Stromal cell of bone marrow (primary cell): ENCODE measurements at regions not wholly inside any gene's neighbourhood (a gene's known extent, or its start where the extent isn't known, plus 50 kb on each side); places are given as distances from the start of the nearest gene placed in this dataset.
"Not testable (repeated sequence)": the region's sequence is repeated elsewhere in the genome, so short reads cannot be mapped to it uniquely, and the experiment has no call there.

Experiments
- DNase-seq: peaks from one replicate; pipeline ENCODE4 v3.0.0-alpha.2; 2012; ENCODE audit warnings: low read depth

DNA sequence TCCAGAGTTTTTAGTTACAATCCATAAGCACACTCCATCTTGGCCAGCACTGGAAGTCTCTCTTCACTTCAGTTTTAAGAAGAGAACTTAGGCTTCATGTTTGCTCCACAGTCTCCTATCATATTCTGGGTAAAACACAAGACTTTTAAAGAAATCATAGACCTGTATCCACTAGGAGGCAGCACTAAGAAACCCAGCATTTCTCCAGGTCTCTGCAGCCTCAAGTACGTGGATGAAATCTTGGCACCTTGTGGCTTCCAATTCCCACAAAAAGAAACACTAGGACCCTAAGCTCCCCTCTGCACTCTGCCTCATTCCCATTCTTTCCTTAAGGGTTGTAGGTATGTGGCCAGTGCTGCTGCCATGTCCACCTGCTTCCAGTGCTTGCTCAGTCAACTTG is 367.3 kb upstream of the CASK start:
- DNase-seq: no peak

DNA sequence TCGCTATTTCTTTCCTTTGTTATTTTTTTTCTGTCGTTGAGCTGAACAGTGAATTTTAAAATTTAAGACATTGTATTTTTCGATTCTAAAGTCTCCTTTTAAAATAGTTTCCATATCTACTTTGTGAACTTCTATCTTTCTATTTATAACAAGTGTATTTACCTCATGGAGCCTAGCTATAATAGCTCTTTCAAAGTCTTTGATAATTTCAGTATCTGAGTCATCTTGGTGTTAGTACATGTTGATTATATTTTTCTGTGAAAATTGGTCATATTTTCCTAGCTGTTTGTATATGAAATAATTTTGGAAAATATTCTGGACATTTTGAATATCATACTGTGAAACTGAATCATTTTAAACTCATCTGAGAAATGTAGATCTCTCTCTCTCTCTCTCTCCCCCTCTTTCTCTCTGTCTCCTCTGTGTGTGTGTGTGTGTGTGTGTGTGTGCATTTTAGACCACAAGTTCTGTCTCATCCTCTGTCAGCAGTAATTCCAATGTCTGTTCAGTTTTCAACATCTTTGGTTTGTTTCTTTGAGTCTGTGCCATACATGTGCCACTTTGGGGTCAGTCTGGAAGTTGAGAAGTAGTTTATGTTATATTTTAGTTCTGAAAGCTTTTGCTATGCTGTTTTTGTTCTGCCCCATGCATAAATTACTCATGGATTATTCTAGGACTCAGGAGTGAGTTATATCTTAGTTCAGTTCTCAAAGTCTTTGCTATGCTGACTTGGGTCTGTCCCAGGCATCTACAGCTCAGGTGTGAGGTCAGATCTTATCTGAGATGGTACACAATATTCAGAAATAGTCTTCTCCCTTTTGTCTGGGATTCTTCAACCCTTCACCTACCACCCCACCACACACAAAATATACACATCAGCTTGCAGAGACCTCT is 366.4 kb upstream of the CASK start:
- DNase-seq: no peak

DNA sequence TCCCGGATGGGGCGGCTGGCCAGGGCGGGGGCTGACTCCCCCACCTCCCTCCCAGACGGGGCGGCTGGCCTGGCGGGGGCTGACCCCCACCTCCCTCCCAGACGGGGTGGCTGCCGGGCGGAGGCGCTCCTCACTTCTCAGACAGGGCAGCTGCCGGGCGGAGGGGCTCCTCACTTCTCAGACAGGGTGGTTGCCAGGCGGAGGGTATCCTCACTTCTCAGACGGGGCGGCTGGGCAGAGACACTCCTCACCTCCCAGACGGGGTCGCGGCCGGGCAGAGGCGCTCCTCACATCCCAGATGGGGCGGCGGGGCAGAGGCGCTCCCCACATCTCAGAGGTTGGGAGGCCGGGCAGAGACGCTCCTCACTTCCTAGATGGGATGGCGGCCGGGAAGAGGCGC is 362.3 kb upstream of the CASK start:
- not testable (repeated sequence) for DNase-seq

DNA sequence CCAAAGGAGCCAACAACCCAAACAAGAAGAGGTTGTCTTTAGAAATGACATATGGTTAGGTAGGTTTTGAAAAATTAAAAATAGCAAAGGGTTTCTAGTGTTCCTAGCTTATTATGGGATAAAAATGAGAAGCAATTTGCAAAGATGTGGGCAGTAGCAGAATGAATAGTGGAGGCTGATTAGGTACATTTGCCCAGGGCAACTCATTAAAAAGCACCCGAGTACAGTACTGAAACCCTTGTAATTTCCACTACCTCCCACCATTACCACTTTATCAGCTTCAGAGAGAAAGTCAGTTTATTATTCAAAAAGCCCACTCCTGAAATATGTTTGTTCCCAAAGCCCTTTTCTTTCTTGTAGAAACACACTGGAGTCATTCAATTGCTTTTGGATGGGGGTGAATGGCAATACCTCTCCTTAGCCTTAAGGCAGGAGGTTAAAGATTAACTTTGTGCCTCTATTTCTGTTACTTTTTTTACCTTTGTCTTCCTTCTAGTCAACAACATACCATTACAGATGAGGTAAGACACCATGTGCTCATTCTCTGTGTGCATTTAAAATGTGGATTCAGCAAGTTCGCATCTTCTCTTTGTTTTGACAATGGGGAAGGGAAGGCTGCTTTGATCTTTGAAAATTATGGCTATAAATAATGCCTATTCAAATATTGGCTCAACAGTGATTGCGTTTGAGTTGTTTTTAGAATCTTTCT is 353.8 kb upstream of the CASK start:
- no peak for DNase-seq

DNA sequence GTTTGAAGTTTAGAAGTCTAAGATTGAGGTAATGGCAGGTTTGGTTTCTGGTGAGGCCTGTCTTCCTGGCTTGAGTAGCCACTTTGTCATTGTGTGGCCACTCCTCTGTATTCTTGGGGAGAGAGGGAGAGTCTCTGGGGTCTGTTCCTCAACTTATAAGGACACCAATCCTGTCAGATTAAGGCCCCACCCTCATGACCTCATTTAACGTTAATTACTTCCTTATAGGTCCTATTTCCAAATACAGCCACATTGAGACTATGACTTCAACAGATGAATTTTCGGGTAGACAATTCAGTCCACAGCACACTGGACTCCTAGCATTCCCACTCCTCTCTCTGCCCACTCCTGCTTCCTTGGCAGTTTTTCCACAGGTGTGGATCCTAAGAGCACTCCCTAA is 350.8 kb upstream of the CASK start:
- no peak for DNase-seq

DNA sequence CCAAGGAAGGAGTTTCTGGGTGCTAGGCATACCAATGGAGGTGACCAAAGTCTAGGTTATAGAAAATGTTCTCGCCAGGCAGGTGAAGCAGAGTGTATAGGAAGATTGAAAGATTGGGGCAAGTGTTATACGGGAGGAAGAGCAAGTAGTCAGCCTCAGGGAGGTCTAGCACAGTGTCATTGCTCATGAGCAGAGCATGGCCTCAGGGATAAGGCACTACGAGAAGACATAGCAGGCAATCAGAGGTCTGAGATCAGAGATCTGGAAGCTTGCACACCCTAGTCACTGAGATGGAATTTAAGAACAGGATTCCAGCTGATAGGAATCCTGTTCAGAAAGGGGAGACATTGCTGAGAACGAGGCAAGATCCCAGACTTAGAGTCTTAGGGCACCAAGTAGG is 350.0 kb upstream of the CASK start:
- DNase-seq: no peak

DNA sequence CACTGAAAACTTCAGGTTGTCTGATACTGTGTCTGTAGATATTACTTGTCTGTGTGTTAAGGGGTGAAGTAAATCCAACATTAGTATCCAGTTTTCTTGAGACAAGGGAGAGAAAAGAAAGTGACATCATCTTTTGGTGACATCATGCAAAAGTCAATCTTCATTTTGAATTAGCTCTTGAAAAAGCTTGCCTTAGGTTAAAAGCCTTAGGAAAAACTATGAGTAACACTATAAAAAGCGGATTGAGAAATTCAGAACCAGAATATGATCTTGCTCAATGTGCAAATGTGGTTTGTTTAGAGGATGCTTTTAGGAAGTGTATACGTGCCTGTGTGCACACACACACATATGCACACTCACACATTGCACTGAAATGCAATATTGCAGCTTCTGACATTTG is 345.8 kb upstream of the CASK start:
- peak; percentile 16 for DNase-seq

DNA sequence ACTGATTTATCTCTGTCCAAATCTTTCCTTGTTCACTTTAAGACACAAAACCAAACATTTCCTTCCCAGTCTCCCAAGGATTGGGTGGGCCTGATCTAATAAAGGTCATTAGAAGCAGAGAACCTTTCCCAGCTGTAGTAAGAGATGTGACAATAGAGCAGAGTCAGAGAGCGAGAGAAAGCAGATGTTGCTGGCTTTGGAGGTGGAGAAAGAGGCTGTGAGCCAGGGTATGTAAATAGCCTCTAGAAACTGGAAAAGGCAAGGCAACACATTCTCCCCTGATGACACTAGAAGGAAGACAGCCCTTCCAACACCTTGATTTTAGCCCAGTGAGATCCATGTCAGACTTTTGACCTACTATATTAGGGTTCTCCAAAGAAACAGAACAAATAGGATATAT is 337.5 kb upstream of the CASK start:
- DNase-seq: no peak

DNA sequence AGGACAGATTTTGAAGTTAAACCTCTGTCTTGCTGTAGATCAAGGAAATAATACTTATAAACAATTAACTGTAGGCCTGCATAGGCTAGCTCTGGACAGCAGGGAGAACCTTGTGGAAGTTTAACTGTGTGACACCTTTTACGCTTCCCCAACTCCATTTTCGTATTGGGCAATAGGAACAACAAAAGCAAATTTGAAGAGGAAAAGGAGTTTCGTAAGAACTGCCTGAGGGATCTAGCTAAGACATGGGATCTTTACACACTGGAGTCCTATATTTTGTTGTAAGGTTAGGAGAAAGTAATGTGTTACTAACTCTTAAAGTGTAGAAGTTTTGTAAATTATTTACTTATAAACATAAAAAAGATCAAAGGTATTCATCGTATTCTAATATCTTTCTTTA is 324.9 kb upstream of the CASK start:
- no peak for DNase-seq

DNA sequence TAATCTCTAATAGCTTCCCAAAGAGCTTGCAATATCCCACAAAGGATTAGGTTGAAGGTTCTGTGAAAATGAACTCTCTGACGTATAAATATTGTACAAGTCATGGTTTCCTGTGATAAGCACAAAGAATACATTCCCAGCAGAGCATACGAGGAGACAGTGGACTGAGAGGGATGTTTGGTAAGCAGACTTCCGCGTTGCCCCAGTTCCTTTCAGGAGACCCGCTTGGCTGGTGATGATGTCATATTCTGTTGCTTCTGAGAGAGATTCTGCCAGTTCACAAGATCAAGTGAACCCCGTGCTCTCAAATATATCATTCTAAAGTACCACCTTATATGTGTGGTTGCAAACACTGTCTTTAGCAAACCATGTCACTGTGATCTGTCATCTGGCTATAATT is 323.9 kb upstream of the CASK start:
- DNase-seq: no peak

DNA sequence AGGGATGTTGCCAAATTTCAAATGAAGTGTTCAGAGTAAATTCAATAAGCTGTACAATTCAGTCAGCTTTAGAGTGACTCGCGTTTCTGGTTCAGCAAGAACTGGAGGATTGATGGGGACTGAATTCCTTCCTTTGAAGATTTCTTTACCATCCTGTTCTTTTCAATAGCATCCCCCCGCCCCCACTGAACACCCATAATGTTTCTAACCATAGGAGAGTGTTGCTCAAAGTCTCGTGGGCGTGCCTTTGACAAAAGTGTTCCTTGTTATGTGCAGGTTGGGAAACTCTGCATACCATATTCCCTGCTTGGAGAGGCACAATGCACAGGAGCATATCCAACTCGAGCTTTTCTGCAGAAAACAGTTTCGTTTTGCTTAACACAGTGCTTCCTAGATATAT is 323.5 kb upstream of the CASK start:
- DNase-seq: no peak

DNA sequence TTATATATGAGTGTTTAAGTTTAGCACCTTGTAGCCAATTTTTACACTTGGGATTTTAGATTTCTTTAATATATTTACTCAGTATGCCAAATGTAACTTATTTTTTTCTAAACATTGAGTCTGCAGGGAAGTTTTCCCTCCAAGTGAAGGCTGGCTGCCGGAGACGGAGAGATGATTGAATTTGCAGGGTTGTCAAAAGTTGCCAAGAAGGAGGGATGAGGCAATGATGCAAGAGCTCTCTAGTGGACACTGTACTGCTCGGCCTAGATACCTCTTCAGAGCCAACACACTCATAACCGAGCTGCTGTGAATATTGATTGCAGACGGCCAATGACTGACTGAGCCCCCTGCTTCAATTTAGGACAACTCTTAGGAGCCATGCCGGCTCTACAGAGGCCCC is 318.6 kb upstream of the CASK start:
- no peak for DNase-seq

DNA sequence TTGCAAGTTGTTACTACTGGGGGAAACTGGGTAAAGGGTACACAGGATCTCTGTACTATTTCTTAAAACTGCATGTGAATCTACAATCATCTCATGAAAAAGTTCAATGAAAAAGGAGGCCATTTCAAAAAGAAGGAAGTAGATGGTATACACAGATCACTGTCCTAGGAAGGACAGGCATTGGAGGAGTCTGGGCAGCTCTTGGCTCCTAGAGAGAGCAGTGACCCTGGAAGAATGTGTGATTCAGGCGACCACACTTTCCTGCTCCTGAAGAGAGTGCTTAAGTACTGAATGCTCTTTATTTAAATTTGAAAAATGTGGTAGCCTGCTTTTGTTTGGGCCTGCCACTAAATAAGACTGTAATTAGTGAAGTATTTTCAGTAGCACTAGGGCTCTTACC is 318.1 kb upstream of the CASK start:
- DNase-seq: no peak

DNA sequence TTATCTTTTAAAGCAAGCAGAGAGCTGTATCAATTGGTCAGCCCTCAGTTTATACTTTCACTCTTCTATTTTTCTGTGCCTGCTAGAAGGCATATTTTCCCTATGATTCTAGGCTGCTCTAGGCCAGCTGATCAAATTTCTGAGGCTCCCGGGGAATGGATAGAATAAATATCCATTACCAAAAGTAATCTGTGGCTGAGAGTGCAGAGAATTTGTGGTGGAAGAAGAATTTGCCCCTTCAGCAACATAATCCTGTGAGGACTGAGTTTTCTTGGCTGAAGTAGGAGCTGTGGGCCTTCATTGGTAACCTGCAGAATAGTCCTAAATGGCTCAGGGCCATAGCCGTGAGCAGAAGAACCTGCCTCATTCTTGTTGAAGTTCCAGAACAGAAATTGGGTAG is 314.6 kb upstream of the CASK start:
- DNase-seq: peak; percentile 13

DNA sequence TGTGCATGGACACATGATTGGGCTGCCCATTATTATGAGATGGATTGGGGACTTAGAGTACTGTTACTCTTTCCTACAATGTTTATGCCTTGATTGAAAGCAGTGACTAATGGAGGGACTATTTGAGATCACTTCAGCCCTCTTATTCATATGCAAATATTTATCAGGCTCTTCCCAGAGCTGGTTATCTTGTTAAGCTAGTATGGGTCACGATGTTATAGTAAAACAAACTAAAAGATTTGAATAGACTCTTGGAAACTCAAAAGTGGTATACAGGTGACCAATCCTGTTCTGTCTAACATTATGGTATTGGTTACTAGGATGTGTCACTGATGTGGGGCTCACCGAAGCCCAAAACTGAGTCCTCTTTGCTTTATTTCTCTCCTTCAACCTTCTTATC is 306.2 kb upstream of the CASK start:
- DNase-seq: no peak

DNA sequence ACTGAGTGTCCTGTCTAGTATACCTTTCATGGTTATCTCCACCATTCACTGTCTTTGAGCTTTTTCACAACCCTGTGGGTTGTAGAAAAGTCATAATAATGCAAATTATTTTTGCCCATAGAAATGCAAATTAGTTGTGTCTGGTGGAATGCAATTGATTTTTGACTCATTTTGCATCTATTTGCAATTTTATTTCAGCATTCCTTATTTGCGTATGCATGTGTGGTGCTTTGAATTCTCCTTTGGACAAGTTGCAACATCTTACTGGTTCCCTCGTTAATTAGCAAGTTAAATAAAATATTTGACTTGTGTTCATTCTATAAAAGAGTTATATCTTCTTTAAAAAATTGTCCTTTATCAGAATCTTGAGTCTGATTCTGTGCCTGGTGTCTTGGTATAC is 297.3 kb upstream of the CASK start:
- DNase-seq: no peak

DNA sequence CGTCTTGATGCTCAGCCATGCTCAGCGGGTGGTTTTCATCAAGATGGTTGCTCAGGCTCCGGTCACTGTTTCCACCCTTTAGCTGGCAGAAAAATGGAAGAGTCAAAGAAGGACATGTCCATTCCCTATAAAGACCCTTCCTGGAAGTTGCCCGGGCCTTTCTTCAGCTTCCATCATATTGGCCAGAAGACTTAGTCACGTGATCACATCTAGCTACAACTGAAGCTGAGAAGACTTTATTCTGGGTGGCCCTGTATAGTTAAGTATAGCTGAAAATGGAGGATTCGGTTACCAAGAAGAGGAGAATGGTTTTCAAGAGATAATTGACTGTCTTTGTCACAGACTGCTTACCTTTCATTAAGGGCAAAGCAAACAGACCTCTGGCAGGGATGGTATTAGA is 296.7 kb upstream of the CASK start:
- no peak for DNase-seq

DNA sequence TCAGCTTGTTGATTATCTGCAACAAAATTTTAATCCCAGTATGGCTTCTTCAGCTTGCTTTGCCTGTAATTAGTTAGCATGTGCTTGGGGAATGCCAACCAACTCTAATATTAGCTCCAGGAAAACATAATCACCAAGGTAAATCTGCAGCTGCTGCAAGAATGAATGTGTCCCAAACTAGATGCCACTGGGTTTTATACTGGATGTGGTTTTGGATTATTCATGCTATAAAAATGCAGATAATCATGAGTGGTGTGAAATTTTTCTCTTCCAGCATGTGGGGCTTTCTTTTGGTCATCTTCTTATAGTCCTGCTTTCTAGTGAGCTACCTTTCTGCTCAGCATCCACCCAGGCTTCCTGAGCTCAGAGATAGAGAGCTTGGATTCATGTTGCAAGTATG is 295.9 kb upstream of the CASK start:
- DNase-seq: no peak

DNA sequence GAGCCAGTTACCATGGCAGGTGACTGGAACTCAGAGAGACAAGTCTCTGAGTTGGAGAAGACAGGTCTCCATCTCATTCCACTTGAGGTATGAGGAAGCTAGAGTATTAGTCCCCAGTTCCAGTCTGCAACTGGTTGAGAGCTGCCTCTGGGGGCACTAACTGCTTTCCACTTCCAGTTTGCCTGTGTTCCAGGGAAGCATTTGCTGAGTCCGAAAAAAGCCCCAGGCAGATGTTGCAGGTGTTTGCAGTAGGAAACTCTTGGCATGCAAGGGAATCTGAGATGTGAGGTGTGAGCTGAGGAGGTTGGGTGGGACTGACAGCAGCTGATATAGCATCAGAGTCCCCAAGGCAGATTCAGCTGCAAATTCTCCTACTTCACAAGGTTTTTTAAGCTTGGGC is 272.2 kb upstream of the CASK start:
- no peak for DNase-seq

DNA sequence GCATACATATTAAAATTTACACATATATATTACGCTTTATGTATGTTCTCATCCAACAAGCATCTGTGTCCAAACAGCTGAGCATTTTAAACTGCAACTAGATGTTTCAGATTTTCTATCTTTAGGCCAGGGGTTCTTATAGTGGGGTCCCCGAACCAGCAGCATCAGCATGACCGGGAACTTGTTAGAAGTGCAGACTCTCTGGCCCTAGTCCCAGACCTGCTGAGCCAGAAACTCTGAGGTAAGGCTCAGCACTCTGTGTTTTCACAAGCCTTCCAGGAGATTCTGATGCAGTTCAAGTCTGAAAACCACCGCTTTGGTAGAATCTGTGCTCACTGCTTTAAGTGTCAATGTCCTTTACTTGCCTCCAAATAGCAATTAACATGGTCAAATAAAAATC is 266.2 kb upstream of the CASK start:
- DNase-seq: no peak

DNA sequence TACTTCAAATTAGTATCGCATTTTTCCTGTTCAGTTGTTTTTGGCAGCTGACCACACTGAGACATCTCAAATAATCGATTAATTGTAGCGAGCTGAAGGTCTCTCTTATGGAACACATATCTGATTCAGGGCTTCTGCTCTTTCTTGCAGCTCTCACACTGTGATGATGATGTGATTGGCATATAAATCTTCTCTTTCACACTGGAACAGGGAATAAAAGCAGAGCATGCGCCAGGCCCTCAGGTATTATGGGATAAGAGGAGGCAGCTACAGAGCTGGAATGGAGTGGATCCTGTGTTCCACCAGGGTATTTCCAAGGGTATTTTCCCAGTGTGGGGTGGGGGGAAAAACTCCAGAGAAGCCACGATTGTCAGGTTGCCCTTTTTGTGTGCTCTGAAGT is 265.4 kb upstream of the CASK start:
- DNase-seq: no peak

DNA sequence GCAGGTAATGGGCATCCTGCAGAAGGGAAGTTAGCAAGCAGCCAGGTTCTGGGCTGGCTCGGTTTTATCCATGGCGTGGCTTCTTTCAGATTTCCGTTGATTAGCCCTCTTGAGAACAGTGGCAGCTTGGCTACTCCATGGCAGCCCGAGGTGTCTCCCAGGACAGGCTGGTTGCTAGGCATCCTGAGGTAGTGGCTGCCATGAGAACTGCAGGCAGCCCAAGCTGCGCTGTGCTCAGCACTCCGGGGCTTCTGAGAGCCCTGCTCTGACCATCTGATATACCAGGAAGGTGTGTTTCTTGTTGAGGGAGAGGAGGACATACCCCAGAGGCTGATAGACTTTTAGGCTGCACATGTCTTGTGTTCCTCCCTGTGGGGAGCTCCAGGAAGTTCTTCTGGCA is 253.4 kb upstream of the CASK start:
- DNase-seq: no peak

DNA sequence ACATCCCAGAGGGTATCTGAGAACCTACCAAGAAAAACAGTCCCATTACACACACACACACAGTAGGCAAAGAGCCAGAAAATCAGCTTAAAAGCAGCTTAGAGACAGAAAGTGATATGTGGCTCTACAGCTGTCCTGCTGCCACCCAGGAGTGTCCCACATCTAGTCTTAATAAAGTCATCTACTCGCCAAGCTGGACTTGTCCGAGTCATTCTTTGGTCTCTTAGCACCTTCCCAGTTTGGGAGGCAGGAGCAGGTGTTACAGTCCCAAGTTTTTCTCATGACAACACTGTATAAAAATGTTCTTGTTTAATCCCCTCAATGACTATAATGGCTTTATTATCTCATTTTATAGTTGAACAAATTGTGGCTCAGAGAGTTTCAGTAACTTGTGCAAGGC is 252.5 kb upstream of the CASK start:
- DNase-seq: no peak

DNA sequence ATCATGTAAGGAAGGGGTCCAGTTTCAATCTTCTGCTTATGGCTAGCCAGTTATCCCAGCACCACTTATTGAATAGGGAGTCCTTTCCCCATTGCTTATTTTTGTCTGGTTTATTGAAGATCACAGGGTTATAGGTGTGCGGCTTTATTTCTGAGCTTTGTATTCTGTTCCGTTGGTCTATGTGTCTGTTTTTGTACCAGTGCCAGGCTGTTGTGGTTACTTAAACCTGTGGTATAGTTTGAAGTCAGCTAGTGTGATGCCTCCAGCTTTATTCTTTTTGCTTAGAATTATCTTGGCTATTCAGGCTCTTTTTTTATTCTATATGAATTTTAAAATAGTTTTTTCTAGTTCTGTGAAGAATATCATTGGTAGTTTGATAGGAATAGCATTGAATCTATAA is 234.6 kb upstream of the CASK start:
- DNase-seq: not testable (repeated sequence)
